SK-N-SH treated with all-trans-retinoic acid at 6 μM for 48 hours (cell line): ENCODE measurements at regions not wholly inside any gene's neighbourhood (a gene's known extent, or its start where the extent isn't known, plus 50 kb on each side); places are given as distances from the start of the nearest gene placed in this dataset.

Experiments used
- ATAC-seq: fragments of 200-7000 bp; cut with Tn5 transposase; 3 replicates; pipeline ENCODE4 v1.9.1; 2020; ENCODE audit warnings: mild to moderate bottlenecking, moderate library complexity
- BACH2 ChIP-seq: fragments of 250-450 bp; sonication (Bioruptor Pico); IDR thresholded peaks from 2 replicates; pipeline ENCODE4 v1.9.0; 2021; ENCODE audit warnings: mild to moderate bottlenecking, borderline replicate concordance
- CSDC2 ChIP-seq: fragments of 250-450 bp; sonication (Bioruptor Pico); IDR thresholded peaks from 2 replicates; pipeline ENCODE4 v1.5.0; 2020; ENCODE audit warnings: mild to moderate bottlenecking, moderate library complexity
- ESRRG ChIP-seq: fragments of 250-450 bp; sonication (Bioruptor Pico); IDR thresholded peaks from 2 replicates; pipeline ENCODE4 v1.6.1; 2021; ENCODE audit warnings: mild to moderate bottlenecking
- ISL1 ChIP-seq: fragments of 250-450 bp; sonication (Bioruptor Pico); IDR thresholded peaks from 2 replicates; pipeline ENCODE4 v2.1.2; 2022; ENCODE audit warnings: mild to moderate bottlenecking, moderate library complexity
- PPARA ChIP-seq: fragments of 250-450 bp; sonication (Bioruptor Pico); IDR thresholded peaks from 2 replicates; pipeline ENCODE4 v1.5.0; 2020; ENCODE audit warnings: mild to moderate bottlenecking, borderline replicate concordance
- RARB ChIP-seq: fragments of 250-450 bp; sonication (Bioruptor Pico); IDR thresholded peaks from 2 replicates; pipeline ENCODE4 v1.8.0; 2021; ENCODE audit warnings: mild to moderate bottlenecking, moderate library complexity
- SNAI2 ChIP-seq: fragments of 250-450 bp; sonication (Bioruptor Pico); IDR thresholded peaks from 2 replicates; pipeline ENCODE4 v1.5.0; 2020; ENCODE audit warnings: mild to moderate bottlenecking, moderate library complexity
- TCF4 ChIP-seq: fragments of 250-450 bp; sonication (Bioruptor Pico); IDR thresholded peaks from 2 replicates; pipeline ENCODE4 v1.8.0; 2021; ENCODE audit warnings: mild to moderate bottlenecking, moderate library complexity, borderline replicate concordance
- ZC3H10 ChIP-seq: fragments of 250-450 bp; sonication (Bioruptor Pico); IDR thresholded peaks from 2 replicates; pipeline ENCODE4 v1.5.1; 2021; ENCODE audit warnings: mild to moderate bottlenecking, moderate library complexity
- ZFP3 ChIP-seq: fragments of 250-450 bp; sonication (Bioruptor Pico); IDR thresholded peaks from 2 replicates; pipeline ENCODE4 v1.5.0; 2020; ENCODE audit warnings: mild to moderate bottlenecking, moderate library complexity
- ZFP30 ChIP-seq: fragments of 450-650 bp; formaldehyde crosslinking; IDR thresholded peaks from 2 replicates; pipeline ENCODE4 v1.5.0; 2022; ENCODE audit warnings: mild to moderate bottlenecking, moderate library complexity
- ZNF565 ChIP-seq: fragments of 450-650 bp; formaldehyde crosslinking; conservative IDR thresholded peaks from 2 replicates; pipeline ENCODE4 v1.5.0; 2020; ENCODE audit warnings: low read depth, mild to moderate bottlenecking, moderate library complexity
- TF ChIP-seq, protein P1 (sequence below): fragments of 250-450 bp; sonication (Bioruptor Pico); IDR thresholded peaks from 2 replicates; pipeline ENCODE4 v1.5.0; 2020; ENCODE audit warnings: mild to moderate bottlenecking, moderate library complexity
- TF ChIP-seq, protein P2 (sequence below): fragments of 250-450 bp; sonication (Bioruptor Pico); IDR thresholded peaks from 2 replicates; pipeline ENCODE4 v1.5.1; 2020; ENCODE audit warnings: low read depth, mild to moderate bottlenecking, moderate library complexity
- TF ChIP-seq, protein P3 (sequence below): fragments of 250-450 bp; sonication (Bioruptor Pico); IDR thresholded peaks from 2 replicates; pipeline ENCODE4 v1.5.1; 2021; ENCODE audit warnings: mild to moderate bottlenecking, moderate library complexity
- TF ChIP-seq, protein P4 (sequence below): fragments of 250-450 bp; sonication (Bioruptor Pico); IDR thresholded peaks from 2 replicates; pipeline ENCODE4 v1.8.0; 2021; ENCODE audit warnings: low read depth, mild to moderate bottlenecking, moderate library complexity, borderline replicate concordance

DNA sequence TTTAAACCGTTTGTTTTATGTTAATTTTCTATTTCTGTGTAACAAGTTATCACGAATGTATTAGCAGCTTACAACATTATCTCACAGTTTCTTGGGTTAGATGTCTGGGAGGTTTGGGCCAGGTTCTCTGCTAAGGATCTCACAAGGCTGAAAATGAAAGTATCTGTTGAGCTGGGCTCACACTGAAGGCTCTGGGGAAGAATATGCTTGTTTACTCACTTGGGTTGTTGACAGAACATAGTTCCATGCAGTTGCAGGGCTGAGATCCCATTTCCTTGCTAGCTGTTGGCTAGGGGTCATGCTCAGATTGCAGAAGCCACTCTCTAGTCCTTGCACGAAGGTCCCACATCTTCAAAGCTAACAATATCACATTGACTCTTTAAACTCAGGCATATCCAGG, 266.6 kb upstream of the GNAI1 start (continued):
- TF ChIP-seq, protein P1, sequence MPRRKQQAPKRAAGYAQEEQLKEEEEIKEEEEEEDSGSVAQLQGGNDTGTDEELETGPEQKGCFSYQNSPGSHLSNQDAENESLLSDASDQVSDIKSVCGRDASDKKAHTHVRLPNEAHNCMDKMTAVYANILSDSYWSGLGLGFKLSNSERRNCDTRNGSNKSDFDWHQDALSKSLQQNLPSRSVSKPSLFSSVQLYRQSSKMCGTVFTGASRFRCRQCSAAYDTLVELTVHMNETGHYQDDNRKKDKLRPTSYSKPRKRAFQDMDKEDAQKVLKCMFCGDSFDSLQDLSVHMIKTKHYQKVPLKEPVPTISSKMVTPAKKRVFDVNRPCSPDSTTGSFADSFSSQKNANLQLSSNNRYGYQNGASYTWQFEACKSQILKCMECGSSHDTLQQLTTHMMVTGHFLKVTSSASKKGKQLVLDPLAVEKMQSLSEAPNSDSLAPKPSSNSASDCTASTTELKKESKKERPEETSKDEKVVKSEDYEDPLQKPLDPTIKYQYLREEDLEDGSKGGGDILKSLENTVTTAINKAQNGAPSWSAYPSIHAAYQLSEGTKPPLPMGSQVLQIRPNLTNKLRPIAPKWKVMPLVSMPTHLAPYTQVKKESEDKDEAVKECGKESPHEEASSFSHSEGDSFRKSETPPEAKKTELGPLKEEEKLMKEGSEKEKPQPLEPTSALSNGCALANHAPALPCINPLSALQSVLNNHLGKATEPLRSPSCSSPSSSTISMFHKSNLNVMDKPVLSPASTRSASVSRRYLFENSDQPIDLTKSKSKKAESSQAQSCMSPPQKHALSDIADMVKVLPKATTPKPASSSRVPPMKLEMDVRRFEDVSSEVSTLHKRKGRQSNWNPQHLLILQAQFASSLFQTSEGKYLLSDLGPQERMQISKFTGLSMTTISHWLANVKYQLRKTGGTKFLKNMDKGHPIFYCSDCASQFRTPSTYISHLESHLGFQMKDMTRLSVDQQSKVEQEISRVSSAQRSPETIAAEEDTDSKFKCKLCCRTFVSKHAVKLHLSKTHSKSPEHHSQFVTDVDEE (CRISPR knock-in tag) = no peak

DNA sequence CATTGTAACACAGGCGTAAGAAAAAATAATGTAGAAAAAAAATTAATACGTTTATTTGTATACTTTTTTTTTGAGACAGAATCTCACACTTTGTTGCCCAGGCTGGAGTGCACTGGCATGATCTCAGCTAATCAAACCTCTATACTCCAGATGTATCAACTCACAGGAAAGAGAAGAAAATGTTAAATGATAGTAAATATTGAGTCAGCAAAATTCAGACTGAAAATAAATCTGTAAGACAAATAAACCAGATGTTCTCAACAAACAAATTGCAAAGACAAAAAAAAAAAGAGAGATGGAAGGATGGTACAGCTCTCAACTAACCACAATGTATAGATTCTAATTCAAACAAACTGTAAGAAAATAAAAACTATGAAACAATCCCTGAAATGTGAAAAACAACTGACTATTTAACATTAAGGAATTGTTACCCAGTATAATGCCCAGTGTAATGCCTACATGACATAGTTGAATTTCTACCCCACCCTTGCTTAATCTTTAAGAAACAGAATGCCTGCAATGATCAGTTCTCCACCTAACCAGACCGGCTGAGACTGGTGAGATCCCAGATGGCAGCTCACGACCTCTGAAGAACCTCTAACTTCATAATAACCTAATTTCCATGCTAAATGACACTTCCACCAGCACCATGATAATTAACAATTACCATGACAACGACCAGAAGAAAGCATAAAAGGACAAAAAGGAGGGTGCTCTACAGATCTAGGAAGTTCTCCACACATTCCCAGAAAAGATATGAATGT, 272.0 kb upstream of the GNAI1 start:
- no peak for ATAC-seq
- TF ChIP-seq ZFP30 (CRISPR knock-in tag) = no peak
- TF ChIP-seq, protein P2, sequence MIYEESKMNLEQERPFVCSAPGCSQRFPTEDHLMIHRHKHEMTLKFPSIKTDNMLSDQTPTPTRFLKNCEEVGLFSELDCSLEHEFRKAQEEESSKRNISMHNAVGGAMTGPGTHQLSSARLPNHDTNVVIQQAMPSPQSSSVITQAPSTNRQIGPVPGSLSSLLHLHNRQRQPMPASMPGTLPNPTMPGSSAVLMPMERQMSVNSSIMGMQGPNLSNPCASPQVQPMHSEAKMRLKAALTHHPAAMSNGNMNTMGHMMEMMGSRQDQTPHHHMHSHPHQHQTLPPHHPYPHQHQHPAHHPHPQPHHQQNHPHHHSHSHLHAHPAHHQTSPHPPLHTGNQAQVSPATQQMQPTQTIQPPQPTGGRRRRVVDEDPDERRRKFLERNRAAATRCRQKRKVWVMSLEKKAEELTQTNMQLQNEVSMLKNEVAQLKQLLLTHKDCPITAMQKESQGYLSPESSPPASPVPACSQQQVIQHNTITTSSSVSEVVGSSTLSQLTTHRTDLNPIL (CRISPR knock-in tag) = no peak
- TF ChIP-seq, protein P3, sequence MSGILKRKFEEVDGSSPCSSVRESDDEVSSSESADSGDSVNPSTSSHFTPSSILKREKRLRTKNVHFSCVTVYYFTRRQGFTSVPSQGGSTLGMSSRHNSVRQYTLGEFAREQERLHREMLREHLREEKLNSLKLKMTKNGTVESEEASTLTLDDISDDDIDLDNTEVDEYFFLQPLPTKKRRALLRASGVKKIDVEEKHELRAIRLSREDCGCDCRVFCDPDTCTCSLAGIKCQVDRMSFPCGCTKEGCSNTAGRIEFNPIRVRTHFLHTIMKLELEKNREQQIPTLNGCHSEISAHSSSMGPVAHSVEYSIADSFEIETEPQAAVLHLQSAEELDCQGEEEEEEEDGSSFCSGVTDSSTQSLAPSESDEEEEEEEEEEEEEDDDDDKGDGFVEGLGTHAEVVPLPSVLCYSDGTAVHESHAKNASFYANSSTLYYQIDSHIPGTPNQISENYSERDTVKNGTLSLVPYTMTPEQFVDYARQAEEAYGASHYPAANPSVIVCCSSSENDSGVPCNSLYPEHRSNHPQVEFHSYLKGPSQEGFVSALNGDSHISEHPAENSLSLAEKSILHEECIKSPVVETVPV (CRISPR knock-in tag) = no peak
- no peak for TF ChIP-seq CSDC2 (CRISPR knock-in tag)
- TF ChIP-seq, protein P1 (CRISPR knock-in tag) = no peak
- no peak for TF ChIP-seq ISL1
- TF ChIP-seq, protein P4, sequence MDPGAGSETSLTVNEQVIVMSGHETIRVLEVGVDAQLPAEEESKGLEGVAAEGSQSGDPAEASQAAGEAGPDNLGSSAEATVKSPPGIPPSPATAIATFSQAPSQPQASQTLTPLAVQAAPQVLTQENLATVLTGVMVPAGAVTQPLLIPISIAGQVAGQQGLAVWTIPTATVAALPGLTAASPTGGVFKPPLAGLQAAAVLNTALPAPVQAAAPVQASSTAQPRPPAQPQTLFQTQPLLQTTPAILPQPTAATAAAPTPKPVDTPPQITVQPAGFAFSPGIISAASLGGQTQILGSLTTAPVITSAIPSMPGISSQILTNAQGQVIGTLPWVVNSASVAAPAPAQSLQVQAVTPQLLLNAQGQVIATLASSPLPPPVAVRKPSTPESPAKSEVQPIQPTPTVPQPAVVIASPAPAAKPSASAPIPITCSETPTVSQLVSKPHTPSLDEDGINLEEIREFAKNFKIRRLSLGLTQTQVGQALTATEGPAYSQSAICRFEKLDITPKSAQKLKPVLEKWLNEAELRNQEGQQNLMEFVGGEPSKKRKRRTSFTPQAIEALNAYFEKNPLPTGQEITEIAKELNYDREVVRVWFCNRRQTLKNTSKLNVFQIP (CRISPR knock-in tag) = no peak
- TF ChIP-seq PPARA = no peak
- no peak for TF ChIP-seq RARB (CRISPR knock-in tag)
- no peak for TF ChIP-seq ESRRG (CRISPR knock-in tag)
- no peak for TF ChIP-seq ZNF565 (CRISPR knock-in tag)
- no peak for TF ChIP-seq ZC3H10
- no peak for TF ChIP-seq TCF4

DNA sequence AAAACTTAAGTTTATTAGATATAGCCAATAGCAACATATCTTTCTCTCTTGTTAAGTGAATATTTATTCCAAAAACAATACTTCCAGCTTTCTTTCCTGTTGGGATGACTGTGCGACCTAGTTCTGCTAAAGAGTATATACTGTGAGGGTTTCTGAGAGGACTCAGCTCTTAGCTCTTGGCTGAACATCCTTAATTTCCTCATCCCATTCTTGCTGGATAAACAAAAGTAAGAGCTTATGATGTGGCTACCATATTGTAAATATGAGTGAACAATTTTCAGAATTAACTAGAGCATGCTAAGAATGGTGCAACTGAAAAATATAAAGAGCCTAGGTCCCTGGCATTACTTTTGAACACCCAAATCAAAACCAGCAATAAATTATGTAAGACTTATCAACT, 279.5 kb upstream of the GNAI1 start:
- ATAC-seq = no peak

More for the DNA sequence above, 279.5 kb upstream of the GNAI1 start:
- TF ChIP-seq SNAI2 = no peak
- no peak for TF ChIP-seq BACH2 (CRISPR knock-in tag)
- TF ChIP-seq, protein P1 (CRISPR knock-in tag) = no peak
- no peak for TF ChIP-seq TCF4
- no peak for TF ChIP-seq ZFP3 (CRISPR knock-in tag)
- TF ChIP-seq ISL1 = no peak
